ENCODE measurements at regions not wholly inside any gene's neighbourhood (a gene's known extent, or its start where the extent isn't known, plus 50 kb on each side); places are given as distances from the start of the nearest gene placed in this dataset.

- H3K9me3 ChIP-seq (replicated peaks; ENCODE audit: insufficient read depth, low read length), result no peaks in the 10 kb centered on the region
- H3K79me2 ChIP-seq (ENCODE audit: low read length), result no peaks in the 10 kb centered on the region
- H3K9ac ChIP-seq (ENCODE audit: low read length), result no peak overlapping the region
- no peak for DNase-seq
- TF ChIP-seq EZH2 (optimal IDR thresholded peaks at IDR 0.05; ENCODE audit: low read depth, low read length) (no peak), EZH2phosphoT487 (IDR thresholded peaks at IDR 0.05; ENCODE audit: low read length) (no peak), CTCF (IDR thresholded peaks at IDR 0.05; ENCODE audit: low read length) (no peak)
- H4K20me1 ChIP-seq (ENCODE audit: insufficient read depth, low read length), result no peaks in the 10 kb centered on the region
- H3K4me1 ChIP-seq (ENCODE audit: low read length), result no peaks in the 10 kb centered on the region
- no peaks in the 10 kb centered on the region for H3K27me3 ChIP-seq (replicated peaks; ENCODE audit: insufficient read depth, low read length)
- no peak overlapping the region for H3K4me2 ChIP-seq (ENCODE audit: low read depth, low read length)
- no peak overlapping the region for H3K4me3 ChIP-seq (ENCODE audit: low read length)
- no peaks in the 10 kb centered on the region for H3K36me3 ChIP-seq (replicated peaks; ENCODE audit: insufficient read depth, low read length)
- H3K9me2 ChIP-seq (replicated peaks; ENCODE audit: insufficient read depth, low read length), result no peaks in the 10 kb centered on the region
- H3F3A ChIP-seq (ENCODE audit: insufficient read depth, low read length), result no peaks in the 10 kb centered on the region
- H3K27ac ChIP-seq (ENCODE audit: low read length), result no peak overlapping the region
- H2AFZ ChIP-seq (ENCODE audit: low read length), result no peak overlapping the region
These were observed 488.5 kb upstream of the MAP3K7 start for GRCh38 chr6:91075244-91075976.

- H3K4me2 ChIP-seq (ENCODE audit: low read depth, low read length), result no peak overlapping the region
- H3K27me3 ChIP-seq (replicated peaks; ENCODE audit: insufficient read depth, low read length), result no peaks in the 10 kb centered on the region
- no peak overlapping the region for H2AFZ ChIP-seq (ENCODE audit: low read length)
- H4K20me1 ChIP-seq (ENCODE audit: insufficient read depth, low read length), result no peaks in the 10 kb centered on the region
- no peak overlapping the region for H3K27ac ChIP-seq (ENCODE audit: low read length)
- no peaks in the 10 kb centered on the region for H3K79me2 ChIP-seq (ENCODE audit: low read length)
- H3K4me3 ChIP-seq (ENCODE audit: low read length), result no peak overlapping the region
- H3F3A ChIP-seq (ENCODE audit: insufficient read depth, low read length), result no peaks in the 10 kb centered on the region
- no peak overlapping the region for H3K9ac ChIP-seq (ENCODE audit: low read length)
- H3K4me1 ChIP-seq (ENCODE audit: low read length), result no peaks in the 10 kb centered on the region
- H3K36me3 ChIP-seq (replicated peaks; ENCODE audit: insufficient read depth, low read length), result no peaks in the 10 kb centered on the region
- no peak for TF ChIP-seq CTCF (IDR thresholded peaks at IDR 0.05; ENCODE audit: low read length)
- no peak for TF ChIP-seq EZH2 (optimal IDR thresholded peaks at IDR 0.05; ENCODE audit: low read depth, low read length)
- TF ChIP-seq EZH2phosphoT487 (IDR thresholded peaks at IDR 0.05; ENCODE audit: low read length), result no peak
- no peaks in the 10 kb centered on the region for H3K9me2 ChIP-seq (replicated peaks; ENCODE audit: insufficient read depth, low read length)
- no peaks in the 10 kb centered on the region for H3K9me3 ChIP-seq (replicated peaks; ENCODE audit: insufficient read depth, low read length)
- no peak for DNase-seq
These were observed 476.5 kb upstream of the MAP3K7 start for GRCh38 chr6:91063362-91063761.

GRCh38 chr6:91057689-91058088, 470.8 kb upstream of the MAP3K7 start:
- H3K4me1 ChIP-seq (ENCODE audit: low read length), result no peaks in the 10 kb centered on the region
- no peak overlapping the region for H3K9ac ChIP-seq (ENCODE audit: low read length)
- no peaks in the 10 kb centered on the region for H3K9me2 ChIP-seq (replicated peaks; ENCODE audit: insufficient read depth, low read length)
- no peak for TF ChIP-seq CTCF (IDR thresholded peaks at IDR 0.05; ENCODE audit: low read length)
- TF ChIP-seq EZH2 (optimal IDR thresholded peaks at IDR 0.05; ENCODE audit: low read depth, low read length), result no peak
- no peak for TF ChIP-seq EZH2phosphoT487 (IDR thresholded peaks at IDR 0.05; ENCODE audit: low read length)
- H3K4me2 ChIP-seq (ENCODE audit: low read depth, low read length), result no peak overlapping the region
- no peaks in the 10 kb centered on the region for H3K36me3 ChIP-seq (replicated peaks; ENCODE audit: insufficient read depth, low read length)
- no peak overlapping the region for H3K4me3 ChIP-seq (ENCODE audit: low read length)
- H2AFZ ChIP-seq (ENCODE audit: low read length), result no peak overlapping the region
- no peak overlapping the region for H3K27ac ChIP-seq (ENCODE audit: low read length)
- H3K27me3 ChIP-seq (replicated peaks; ENCODE audit: insufficient read depth, low read length), result no peaks in the 10 kb centered on the region
- no peaks in the 10 kb centered on the region for H3F3A ChIP-seq (ENCODE audit: insufficient read depth, low read length)
- H3K9me3 ChIP-seq (replicated peaks; ENCODE audit: insufficient read depth, low read length), result no peaks in the 10 kb centered on the region
- no peaks in the 10 kb centered on the region for H3K79me2 ChIP-seq (ENCODE audit: low read length)
- DNase-seq, result no peak
- no peaks in the 10 kb centered on the region for H4K20me1 ChIP-seq (ENCODE audit: insufficient read depth, low read length)

All from MM.1S (cell line).